ENCODE measurements at regions not wholly inside any gene's neighbourhood (a gene's known extent, or its start where the extent isn't known, plus 50 kb on each side); places are given as distances from the start of the nearest gene placed in this dataset.

- no peak for TF ChIP-seq GATA3 (IDR thresholded peaks at IDR 0.05; ENCODE audit: low read depth, low read length)
- no peak for TF ChIP-seq GATA2 (IDR thresholded peaks at IDR 0.05; ENCODE audit: low read depth, low read length)
These were observed 300.5 kb downstream of the DEPDC1B start for GRCh38 chr5:60399507-60399906.

DNA sequence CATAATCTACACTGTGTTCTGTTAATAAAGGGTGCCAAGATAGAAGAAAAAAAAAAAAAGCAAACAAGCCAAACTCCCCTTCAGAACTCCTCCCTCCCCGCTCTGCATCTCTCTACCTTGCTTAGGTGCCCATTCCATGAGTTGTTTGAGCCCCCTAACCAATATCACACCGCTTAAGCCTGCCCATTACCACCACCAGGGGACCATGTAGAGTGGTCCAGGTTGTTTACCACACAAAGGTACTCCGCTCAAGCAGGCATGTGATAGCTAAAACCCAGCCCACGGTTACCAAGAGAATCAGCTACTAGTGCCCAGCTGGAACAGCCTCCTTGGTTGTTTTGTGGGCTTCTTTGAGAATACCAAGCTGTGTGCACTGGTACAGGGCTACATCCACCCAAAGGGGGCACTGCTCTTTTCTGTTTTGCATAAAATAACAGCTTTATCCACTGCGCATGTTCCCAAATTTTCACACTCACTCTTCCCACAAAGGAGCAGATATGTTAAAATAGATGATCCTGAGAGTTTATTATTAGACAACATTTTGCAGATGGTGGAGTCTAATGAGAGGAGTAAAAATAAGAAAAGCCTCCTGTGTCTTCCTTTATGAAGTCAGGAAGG, 304.1 kb downstream of the DEPDC1B start:
- TF ChIP-seq GATA2 (IDR thresholded peaks at IDR 0.05; ENCODE audit: low read depth, low read length), result no peak
- no peak for TF ChIP-seq GATA3 (IDR thresholded peaks at IDR 0.05; ENCODE audit: low read depth, low read length)

DNA sequence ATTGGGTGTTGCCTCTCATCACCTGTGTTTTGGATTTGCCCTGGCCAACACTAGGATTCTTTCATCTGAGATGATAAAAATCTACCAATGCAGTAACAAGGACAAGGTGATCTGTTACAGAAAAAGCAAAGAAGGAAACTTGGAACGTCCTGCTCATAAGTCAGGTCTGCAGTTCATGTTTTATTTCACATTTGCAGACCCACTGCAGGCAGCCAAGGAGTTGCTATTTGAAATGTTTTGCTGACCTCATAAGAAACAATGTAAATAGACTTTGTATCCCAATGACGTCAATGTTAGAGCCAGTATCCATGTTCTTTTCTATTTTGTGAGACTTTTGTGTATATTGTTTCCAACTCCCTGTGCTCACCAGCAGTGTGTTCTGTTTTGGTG, 312.9 kb downstream of the DEPDC1B start:
- TF ChIP-seq GATA3 (IDR thresholded peaks at IDR 0.05; ENCODE audit: low read depth, low read length) (no peak), GATA2 (IDR thresholded peaks at IDR 0.05; ENCODE audit: low read depth, low read length) (no peak)

DNA sequence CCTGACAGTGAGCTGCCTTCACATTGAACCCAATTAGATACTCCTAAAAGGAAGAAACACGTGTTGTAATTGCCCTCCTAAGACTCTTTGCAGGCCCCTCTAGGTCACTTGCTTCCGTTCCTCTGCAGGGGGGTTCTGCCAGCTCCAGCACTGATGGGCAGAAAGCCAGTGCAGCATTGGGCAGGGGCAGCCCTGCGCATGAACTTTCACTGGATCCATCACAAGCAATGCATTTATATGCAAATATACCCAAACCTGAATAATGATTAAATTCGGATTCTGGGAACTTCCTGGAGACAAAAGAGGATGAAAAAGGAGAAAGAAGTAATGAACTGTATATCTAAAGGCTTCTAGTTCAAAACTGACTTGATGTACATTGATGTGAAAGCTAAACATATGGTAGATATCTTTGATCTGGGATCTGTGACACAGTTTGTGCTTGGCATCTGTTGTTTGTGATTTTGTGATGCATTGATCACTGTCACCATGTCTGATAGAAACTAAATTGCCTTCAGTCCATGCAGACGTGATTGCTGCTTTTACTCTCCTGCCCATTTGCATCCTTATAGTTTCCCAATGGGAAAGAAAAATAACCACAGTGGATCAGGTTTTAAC, 313.4 kb downstream of the DEPDC1B start:
- TF ChIP-seq GATA2 (IDR thresholded peaks at IDR 0.05; ENCODE audit: low read depth, low read length), result peak; percentile 58
- peak; percentile 47; the same call in 1 of the 2 replicates for TF ChIP-seq GATA3 (IDR thresholded peaks at IDR 0.05; ENCODE audit: low read depth, low read length)

DNA sequence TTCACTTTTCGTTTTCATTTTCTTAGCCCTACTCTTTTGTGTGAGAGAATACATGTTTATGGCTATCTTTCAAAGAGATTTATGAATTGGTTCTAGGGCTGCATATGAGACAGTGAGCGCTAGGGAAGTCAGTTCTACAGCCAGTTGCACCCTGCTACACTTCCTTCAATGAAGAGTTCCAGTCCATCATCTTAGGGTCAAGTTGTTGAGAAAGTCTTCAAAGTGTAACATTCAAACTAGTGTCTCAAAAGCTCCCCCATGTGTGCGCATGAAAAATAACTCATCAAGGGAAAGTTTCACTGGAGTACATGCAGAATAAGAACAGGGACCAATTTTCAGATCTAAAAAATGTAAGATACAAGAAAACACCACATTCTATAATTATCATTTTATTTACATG, 317.2 kb downstream of the DEPDC1B start:
- no peak for TF ChIP-seq GATA3 (IDR thresholded peaks at IDR 0.05; ENCODE audit: low read depth, low read length)
- TF ChIP-seq GATA2 (IDR thresholded peaks at IDR 0.05; ENCODE audit: low read depth, low read length), result no peak

DNA sequence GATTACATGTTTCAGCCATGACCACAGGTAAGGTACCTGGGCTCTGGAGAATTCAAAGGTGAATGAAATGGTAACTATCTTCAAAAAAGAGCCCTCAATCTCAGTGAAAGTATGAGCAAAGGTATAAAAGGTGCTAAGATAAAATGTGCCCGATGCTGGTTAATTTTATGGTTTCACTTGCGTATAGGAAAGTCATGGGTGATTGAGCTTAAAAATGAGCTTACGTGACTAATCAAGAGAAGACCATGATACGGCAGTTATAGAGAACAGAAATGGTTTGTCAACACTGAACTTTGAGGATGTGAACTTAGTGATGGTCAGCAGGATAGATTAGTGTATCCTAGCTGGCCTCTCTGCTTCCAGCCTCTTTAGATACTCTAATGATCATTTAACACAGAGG, 320.1 kb downstream of the DEPDC1B start:
- no peak for TF ChIP-seq GATA3 (IDR thresholded peaks at IDR 0.05; ENCODE audit: low read depth, low read length)

GRCh38 chr5:60377826-60378225, 322.1 kb downstream of the DEPDC1B start:
- TF ChIP-seq GATA2 (IDR thresholded peaks at IDR 0.05; ENCODE audit: low read depth, low read length) (no peak), GATA3 (IDR thresholded peaks at IDR 0.05; ENCODE audit: low read depth, low read length) (no peak)

DNA sequence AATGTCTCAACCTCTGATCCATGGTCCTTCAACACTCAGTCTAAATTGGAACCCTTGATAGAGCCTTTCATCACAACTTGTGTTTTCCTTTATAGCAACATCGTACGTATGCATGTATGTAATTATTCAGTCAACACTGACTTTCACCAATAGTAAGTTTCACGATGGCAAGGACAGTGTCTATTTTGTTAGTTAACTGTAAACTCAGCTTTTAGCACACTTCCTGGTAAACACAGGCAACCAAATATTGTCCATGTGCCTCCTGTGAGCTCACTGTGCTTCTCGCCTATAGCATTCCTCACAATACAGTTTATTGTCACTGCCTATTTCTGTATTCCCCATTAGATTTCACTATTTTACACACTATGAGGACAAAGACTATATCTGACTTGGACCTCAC, 323.1 kb downstream of the DEPDC1B start:
- no peak for TF ChIP-seq GATA2 (IDR thresholded peaks at IDR 0.05; ENCODE audit: low read depth, low read length)
- TF ChIP-seq GATA3 (IDR thresholded peaks at IDR 0.05; ENCODE audit: low read depth, low read length), result no peak

- TF ChIP-seq GATA3 (IDR thresholded peaks at IDR 0.05; ENCODE audit: low read depth, low read length) (peak; percentile 90), GATA2 (IDR thresholded peaks at IDR 0.05; ENCODE audit: low read depth, low read length) (peak; percentile 85)
These were observed 325.6 kb downstream of the DEPDC1B start for GRCh38 chr5:60374409-60374808.

DNA sequence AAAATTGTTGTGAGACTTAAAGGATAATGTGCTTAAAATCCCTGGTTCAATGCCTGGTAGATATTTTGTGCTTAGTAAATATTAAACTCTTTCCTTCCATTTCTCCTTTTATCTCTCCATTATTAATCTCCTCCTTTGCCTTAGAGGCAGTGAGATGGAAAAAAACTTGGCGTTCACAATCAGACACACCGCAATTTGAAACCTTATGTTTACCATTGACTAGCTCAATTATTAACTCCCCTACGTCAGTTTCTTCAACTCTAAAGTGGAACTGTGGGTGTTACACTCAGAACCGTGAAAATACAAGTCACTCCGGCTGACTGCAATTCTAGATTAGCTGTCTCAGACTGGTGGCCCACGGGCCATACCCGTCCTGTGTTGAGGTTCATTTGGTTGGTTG, 327.2 kb downstream of the DEPDC1B start:
- TF ChIP-seq GATA3 (IDR thresholded peaks at IDR 0.05; ENCODE audit: low read depth, low read length) (no peak), GATA2 (IDR thresholded peaks at IDR 0.05; ENCODE audit: low read depth, low read length) (no peak)

DNA sequence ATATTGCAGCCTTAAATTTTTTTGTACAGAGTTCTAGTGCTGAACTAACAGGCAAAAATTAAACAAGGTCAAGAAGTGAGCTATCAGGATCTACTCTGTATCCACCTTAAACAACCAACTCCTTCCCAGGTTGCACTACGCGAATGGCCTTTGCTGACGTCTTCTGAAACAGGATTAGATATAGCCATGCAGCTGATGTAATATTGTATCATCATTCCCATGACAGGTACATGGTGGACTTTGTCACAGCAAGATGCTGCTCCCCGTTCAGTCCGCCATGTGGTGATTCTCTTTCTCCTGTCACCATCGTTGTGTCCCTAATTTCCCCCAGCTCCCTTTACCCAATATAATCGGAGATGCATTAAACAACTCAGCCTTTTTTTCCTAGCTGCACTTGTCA, 328.9 kb downstream of the DEPDC1B start:
- TF ChIP-seq GATA2 (IDR thresholded peaks at IDR 0.05; ENCODE audit: low read depth, low read length), result no peak
- TF ChIP-seq GATA3 (IDR thresholded peaks at IDR 0.05; ENCODE audit: low read depth, low read length), result no peak

DNA sequence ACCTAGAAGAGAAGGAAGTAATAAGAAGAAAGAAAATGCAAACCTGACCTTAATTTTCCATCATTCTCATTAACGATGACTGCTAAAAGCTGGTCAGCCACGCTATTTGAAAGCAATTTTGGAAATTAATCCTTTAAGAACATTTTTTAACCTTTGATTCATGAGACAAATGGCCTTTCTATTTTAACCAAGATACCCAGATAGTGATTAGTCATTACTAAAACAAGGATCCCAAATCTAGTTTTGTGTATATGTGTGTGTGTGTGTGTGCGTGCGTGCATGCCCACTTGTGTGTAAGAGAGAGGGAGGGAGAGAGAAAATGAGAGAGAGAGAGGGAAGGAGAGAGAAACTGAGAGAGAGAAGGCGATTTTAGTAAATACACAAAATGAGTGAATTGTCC, 329.5 kb downstream of the DEPDC1B start:
- TF ChIP-seq GATA3 (IDR thresholded peaks at IDR 0.05; ENCODE audit: low read depth, low read length) (no peak), GATA2 (IDR thresholded peaks at IDR 0.05; ENCODE audit: low read depth, low read length) (no peak)

DNA sequence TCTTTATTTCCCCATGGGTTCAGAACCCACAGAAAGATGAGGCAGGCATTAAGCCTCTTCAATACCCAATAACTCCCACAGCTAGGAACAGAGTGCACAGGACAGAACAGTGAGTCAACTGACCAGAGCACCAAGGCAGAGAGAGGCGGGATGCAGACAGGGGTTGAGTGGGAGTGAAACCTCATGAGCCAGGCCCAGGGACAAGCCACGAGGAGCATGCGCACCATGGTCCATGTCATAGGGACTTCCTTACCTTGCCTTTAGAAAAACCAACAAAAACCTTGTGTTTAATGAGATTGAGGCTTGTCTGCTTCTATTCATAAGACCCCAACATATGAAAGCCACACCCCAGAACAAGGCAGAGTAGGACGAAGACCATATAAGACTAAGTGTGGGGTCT, 330.6 kb downstream of the DEPDC1B start:
- TF ChIP-seq GATA3 (IDR thresholded peaks at IDR 0.05; ENCODE audit: low read depth, low read length) (no peak), GATA2 (IDR thresholded peaks at IDR 0.05; ENCODE audit: low read depth, low read length) (no peak)

DNA sequence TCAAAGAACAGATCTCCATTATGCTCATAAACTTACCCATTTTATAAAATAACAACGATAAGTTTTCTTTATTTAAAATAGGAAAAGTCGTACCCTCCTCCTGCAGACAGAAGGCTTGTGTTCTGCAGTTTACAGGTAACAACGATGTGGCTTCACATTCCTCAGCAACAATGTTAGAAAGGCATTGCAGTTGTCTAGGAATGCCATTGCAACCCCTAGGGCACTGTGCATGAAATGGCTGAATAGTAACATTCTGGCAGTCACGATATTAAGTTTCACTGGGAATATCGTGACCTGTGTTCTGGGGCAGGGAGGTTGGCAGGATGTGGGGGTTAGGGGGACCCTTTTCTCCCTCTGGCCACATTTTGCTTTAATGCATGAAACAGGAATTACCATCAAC, 331.9 kb downstream of the DEPDC1B start:
- no peak for TF ChIP-seq GATA3 (IDR thresholded peaks at IDR 0.05; ENCODE audit: low read depth, low read length)
- TF ChIP-seq GATA2 (IDR thresholded peaks at IDR 0.05; ENCODE audit: low read depth, low read length), result no peak

GRCh38 chr5:60366489-60366888, 333.5 kb downstream of the DEPDC1B start:
- no peak for TF ChIP-seq GATA2 (IDR thresholded peaks at IDR 0.05; ENCODE audit: low read depth, low read length)
- no peak for TF ChIP-seq GATA3 (IDR thresholded peaks at IDR 0.05; ENCODE audit: low read depth, low read length)

DNA sequence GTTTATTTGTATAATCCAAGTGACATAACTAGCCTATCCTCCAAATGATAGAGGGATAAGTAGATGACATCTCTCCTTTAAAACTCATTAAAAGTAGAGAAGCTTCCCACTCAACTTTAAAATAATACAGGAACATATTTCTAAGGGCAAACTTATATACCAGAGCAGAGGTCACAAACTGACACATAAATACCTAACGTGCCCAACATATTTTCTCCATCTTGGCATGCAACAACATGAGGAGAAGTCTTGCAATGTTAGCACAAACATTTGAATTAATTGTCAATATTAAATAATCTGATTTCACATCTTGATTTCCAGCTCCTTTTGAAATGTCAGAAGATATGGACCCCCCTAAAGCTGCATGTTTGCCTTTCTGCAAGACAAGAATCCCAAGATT, 335.0 kb downstream of the DEPDC1B start:
- TF ChIP-seq GATA3 (IDR thresholded peaks at IDR 0.05; ENCODE audit: low read depth, low read length) (no peak), GATA2 (IDR thresholded peaks at IDR 0.05; ENCODE audit: low read depth, low read length) (no peak)

All from SH-SY5Y (cell line).